ENCODE measurements at regions not wholly inside any gene's neighbourhood (a gene's known extent, or its start where the extent isn't known, plus 50 kb on each side); places are given as distances from the start of the nearest gene placed in this dataset.

- Mint-ChIP-seq H3K27ac (no peak overlapping the region), H3K9me3 (peaks cover 0 to 5% of the 10 kb centered on the region in 2 donors), H3K36me3 (no peaks in the 10 kb centered on the region)
- no peak for ATAC-seq
- no peak for DNase-seq (ENCODE audit: low spot score in 2 of 2)
Measured at GRCh38 chr2:65706411-65706810, 274.0 kb upstream of the SPRED2 start.

GRCh38 chr2:65701191-65701590 is 268.8 kb upstream of the SPRED2 start:
- H3K36me3 Mint-ChIP-seq: no peaks in the 10 kb centered on the region
- DNase-seq (ENCODE audit: low spot score in 2 of 2): no peak
- ATAC-seq: no peak
- H3K9me3 Mint-ChIP-seq: no peaks in the 10 kb centered on the region
- H3K27ac Mint-ChIP-seq: no peak overlapping the region

GRCh38 chr2:65700720-65701119 is 268.3 kb upstream of the SPRED2 start:
- ATAC-seq: no peak
- Mint-ChIP-seq H3K9me3 (no peaks in the 10 kb centered on the region), H3K27ac (no peak overlapping the region), H3K36me3 (no peaks in the 10 kb centered on the region)
- no peak for DNase-seq (ENCODE audit: low spot score in 2 of 2)

- Mint-ChIP-seq H3K36me3 (no peaks in the 10 kb centered on the region), H3K9me3 (no peaks in the 10 kb centered on the region), H3K27ac (no peak overlapping the region)
- no peak for ATAC-seq
- no peak for DNase-seq (ENCODE audit: low spot score in 2 of 2)
Measured at GRCh38 chr2:65700004-65700651, 267.7 kb upstream of the SPRED2 start.

GRCh38 chr2:65691816-65692215 is 259.4 kb upstream of the SPRED2 start:
- H3K36me3 Mint-ChIP-seq: no peaks in the 10 kb centered on the region

GRCh38 chr2:65688141-65688886 is 255.9 kb upstream of the SPRED2 start:
- ATAC-seq: no peak
- Mint-ChIP-seq H3K36me3 (no peaks in the 10 kb centered on the region), H3K9me3 (no peaks in the 10 kb centered on the region), H3K27ac (no peak overlapping the region)
- DNase-seq (ENCODE audit: low spot score in 2 of 2): no peak

More at GRCh38 chr2:65691816-65692215, 259.4 kb upstream of the SPRED2 start:
- no peak overlapping the region for H3K27ac Mint-ChIP-seq
- ATAC-seq (no peak), DNase-seq (ENCODE audit: low spot score in 2 of 2) (no peak)
- H3K9me3 Mint-ChIP-seq: no peaks in the 10 kb centered on the region

- H3K36me3 Mint-ChIP-seq: no peaks in the 10 kb centered on the region
- no peak for ATAC-seq
Measured at GRCh38 chr2:65687614-65688013, 255.2 kb upstream of the SPRED2 start.

GRCh38 chr2:65686928-65687521 is 254.6 kb upstream of the SPRED2 start:
- H3K36me3 Mint-ChIP-seq: no peaks in the 10 kb centered on the region
- no peaks in the 10 kb centered on the region for H3K9me3 Mint-ChIP-seq
- no peak for ATAC-seq

More at GRCh38 chr2:65687614-65688013, 255.2 kb upstream of the SPRED2 start:
- no peak for DNase-seq (ENCODE audit: low spot score in 2 of 2)
- H3K27ac Mint-ChIP-seq: no peak overlapping the region
- H3K9me3 Mint-ChIP-seq: no peaks in the 10 kb centered on the region

GRCh38 chr2:65681503-65681902 is 249.1 kb upstream of the SPRED2 start:
- Mint-ChIP-seq H3K9me3 (peaks cover 3 to 5% of the 10 kb centered on the region in 2 donors), H3K27ac (no peak overlapping the region), H3K36me3 (peaks cover 0 to 6% of the 10 kb centered on the region in 2 donors)
- no peak for ATAC-seq
- no peak for DNase-seq (ENCODE audit: low spot score in 2 of 2)

More at GRCh38 chr2:65686928-65687521, 254.6 kb upstream of the SPRED2 start:
- no peak overlapping the region for H3K27ac Mint-ChIP-seq
- no peak for DNase-seq (ENCODE audit: low spot score in 2 of 2)

GRCh38 chr2:65678779-65679391 is 246.5 kb upstream of the SPRED2 start:
- ATAC-seq (no peak), DNase-seq (ENCODE audit: low spot score in 2 of 2) (no peak)
- Mint-ChIP-seq H3K9me3 (peaks cover 3 to 12% of the 10 kb centered on the region in 2 donors), H3K36me3 (peaks cover 0 to 14% of the 10 kb centered on the region in 2 donors), H3K27ac (no peak overlapping the region)

GRCh38 chr2:65675350-65675749 is 243.0 kb upstream of the SPRED2 start:
- H3K36me3 Mint-ChIP-seq: peaks cover 0 to 14% of the 10 kb centered on the region in 2 donors
- no peak overlapping the region for H3K27ac Mint-ChIP-seq
- H3K9me3 Mint-ChIP-seq: peaks cover 3 to 12% of the 10 kb centered on the region in 2 donors
- no peak for ATAC-seq
- no peak for DNase-seq (ENCODE audit: low spot score in 2 of 2)

- Mint-ChIP-seq H3K27ac (no peak overlapping the region), H3K36me3 (peaks cover 9 to 13% of the 10 kb centered on the region in 2 donors), H3K9me3 (peaks cover 5 to 14% of the 10 kb centered on the region in 2 donors)
- DNase-seq (ENCODE audit: low spot score in 2 of 2) (no peak), ATAC-seq (no peak)
Measured at GRCh38 chr2:65671670-65672242, 239.4 kb upstream of the SPRED2 start.

GRCh38 chr2:65669574-65669973 is 237.2 kb upstream of the SPRED2 start:
- ATAC-seq (no peak), DNase-seq (ENCODE audit: low spot score in 2 of 2) (no peak)
- peaks cover 5 to 7% of the 10 kb centered on the region in 2 donors for H3K9me3 Mint-ChIP-seq
- H3K27ac Mint-ChIP-seq: no peak overlapping the region
- H3K36me3 Mint-ChIP-seq: peaks cover 5 to 9% of the 10 kb centered on the region in 2 donors

- H3K27ac Mint-ChIP-seq: no peak overlapping the region
- peaks cover 5 to 9% of the 10 kb centered on the region in 2 donors for H3K36me3 Mint-ChIP-seq
- DNase-seq (ENCODE audit: low spot score in 2 of 2): no peak
- peaks cover 5 to 7% of the 10 kb centered on the region in 2 donors for H3K9me3 Mint-ChIP-seq
- no peak for ATAC-seq
Measured at GRCh38 chr2:65668744-65669143, 236.3 kb upstream of the SPRED2 start.

- H3K9me3 Mint-ChIP-seq: peaks cover 5 to 7% of the 10 kb centered on the region in 2 donors
- ATAC-seq: peak; percentile 40 to 80
- H3K27ac Mint-ChIP-seq: peak overlapping the region in 1 of 2 donors; percentile 1
- H3K36me3 Mint-ChIP-seq: peaks cover 5 to 9% of the 10 kb centered on the region in 2 donors
- peak in 1 of 2 donors; percentile 3 for DNase-seq (ENCODE audit: low spot score in 2 of 2)
Measured at GRCh38 chr2:65666156-65666725, 233.8 kb upstream of the SPRED2 start.

- Mint-ChIP-seq H3K36me3 (peaks cover 5 to 9% of the 10 kb centered on the region in 2 donors), H3K9me3 (peaks cover 5 to 7% of the 10 kb centered on the region in 2 donors), H3K27ac (no peak overlapping the region)
- ATAC-seq (no peak), DNase-seq (ENCODE audit: low spot score in 2 of 2) (no peak)
Measured at GRCh38 chr2:65664931-65665330, 232.5 kb upstream of the SPRED2 start.

Data from activated naive CD4-positive, alpha-beta T cell treated with anti-CD3 and anti-CD28 coated beads, Interleukin-2, amount 50 U/mL, for 72 hours (primary cell).